ENCODE measurements at regions not wholly inside any gene's neighbourhood (a gene's known extent, or its start where the extent isn't known, plus 50 kb on each side); places are given as distances from the start of the nearest gene placed in this dataset.

GRCh38 chr2:217297096-217297495 is 437.2 kb upstream of the TNP1 start:
- no peak for DNase-seq

GRCh38 chr2:217294818-217295217 is 435.0 kb upstream of the TNP1 start:
- DNase-seq, result no peak

- DNase-seq, result no peak
These were observed 434.3 kb upstream of the TNP1 start for GRCh38 chr2:217294211-217294610.

- DNase-seq, result no peak
These were observed 433.7 kb upstream of the TNP1 start for GRCh38 chr2:217293607-217294006.

GRCh38 chr2:217293046-217293445 is 433.2 kb upstream of the TNP1 start:
- DNase-seq, result no peak

GRCh38 chr2:217291259-217291658 is 431.4 kb upstream of the TNP1 start:
- no peak for DNase-seq

- DNase-seq, result no peak
These were observed 430.6 kb upstream of the TNP1 start for GRCh38 chr2:217290467-217290866.

GRCh38 chr2:217289907-217290280 is 430.0 kb upstream of the TNP1 start:
- no peak for DNase-seq

- no peak for DNase-seq
These were observed 429.5 kb upstream of the TNP1 start for GRCh38 chr2:217289177-217289906.

- no peak for DNase-seq
These were observed 428.7 kb upstream of the TNP1 start for GRCh38 chr2:217288472-217289063.

- DNase-seq, result no peak
These were observed 427.0 kb upstream of the TNP1 start for GRCh38 chr2:217286833-217287232.

GRCh38 chr2:217285926-217286325 is 426.1 kb upstream of the TNP1 start:
- no peak for DNase-seq

GRCh38 chr2:217283460-217283859 is 423.6 kb upstream of the TNP1 start:
- no peak for DNase-seq

GRCh38 chr2:217282531-217282930 is 422.7 kb upstream of the TNP1 start:
- DNase-seq, result no peak

- no peak for DNase-seq
These were observed 419.7 kb upstream of the TNP1 start for GRCh38 chr2:217279556-217279955.

- no peak for DNase-seq
These were observed 419.3 kb upstream of the TNP1 start for GRCh38 chr2:217279140-217279539.

GRCh38 chr2:217277646-217278398 is 418.0 kb upstream of the TNP1 start:
- DNase-seq, result peak; percentile 7

GRCh38 chr2:217276433-217276832 is 416.6 kb upstream of the TNP1 start:
- DNase-seq, result no peak

- DNase-seq, result no peak
These were observed 415.2 kb upstream of the TNP1 start for GRCh38 chr2:217275091-217275490.

- no peak for DNase-seq
These were observed 414.7 kb upstream of the TNP1 start for GRCh38 chr2:217274578-217274977.

- no peak for DNase-seq
These were observed 414.0 kb upstream of the TNP1 start for GRCh38 chr2:217273851-217274250.

- DNase-seq, result no peak
These were observed 413.3 kb upstream of the TNP1 start for GRCh38 chr2:217273162-217273561.

GRCh38 chr2:217271813-217272212 is 411.9 kb upstream of the TNP1 start:
- no peak for DNase-seq

All from occipital lobe (tissue), 1 donor.